A549 (cell line): ENCODE measurements at regions not wholly inside any gene's neighbourhood (a gene's known extent, or its start where the extent isn't known, plus 50 kb on each side); places are given as distances from the start of the nearest gene placed in this dataset.
A peak's percentile ranks its signal among the peaks of the same experiment; 100 is the strongest.

Experiments
- BHLHE40 ChIP-seq: IDR thresholded peaks from 2 replicates; pipeline ENCODE4 v1.6.1; 2012; ENCODE audit warnings: low read depth, low read length, inconsistent platforms
- EHF ChIP-seq: fragments of 250-450 bp; sonication (Bioruptor Pico); IDR thresholded peaks from 2 replicates; pipeline ENCODE4 v1.5.0; 2020; ENCODE audit warnings: mild to moderate bottlenecking
- EP300 ChIP-seq, 2 experiments: fragments of >200 bp; sonication (Bioruptor Twin); formaldehyde crosslinking; IDR thresholded peaks; 2 replicates in 1 of 2; 3 replicates in 1 of 2; pipeline ENCODE4 v1.6.1; 2016 to 2017
- ESRRA ChIP-seq: fragments of 150-350 bp; IDR thresholded peaks from 2 replicates; pipeline ENCODE4 v1.6.1; 2014; ENCODE audit warnings: mild to moderate bottlenecking, low read length, borderline replicate concordance
- FOSL2 ChIP-seq, 2 experiments: fragments of 450-650 bp in 1 of 2; fragments of >200 bp in 1 of 2; sonication (Bioruptor Twin) in 1 of 2; formaldehyde crosslinking; IDR thresholded peaks; 2 replicates each; pipeline versions ENCODE4 v1.5.0 to v1.6.1; 2016 to 2020; ENCODE audit warnings: mild to moderate bottlenecking in 1 of 2, moderate library complexity in 1 of 2
- FOXS1 ChIP-seq: fragments of 250-450 bp; sonication (Bioruptor Pico); IDR thresholded peaks from 2 replicates; pipeline ENCODE4 v1.5.0; 2020; ENCODE audit warnings: mild to moderate bottlenecking, moderate library complexity
- HEYL ChIP-seq: fragments of 250-450 bp; sonication (Bioruptor Pico); IDR thresholded peaks from 2 replicates; pipeline ENCODE4 v1.8.0; 2021; ENCODE audit warnings: mild to moderate bottlenecking, moderate library complexity
- HOXA7 ChIP-seq: fragments of 250-450 bp; sonication (Bioruptor Pico); IDR thresholded peaks from 2 replicates; pipeline ENCODE4 v1.5.0; 2020; ENCODE audit warnings: mild to moderate bottlenecking, moderate library complexity
- HOXB13 ChIP-seq: fragments of 250-450 bp; sonication (Bioruptor Pico); IDR thresholded peaks from 2 replicates; pipeline ENCODE4 v1.5.0; 2020; ENCODE audit warnings: low read depth, mild to moderate bottlenecking, moderate library complexity
- JUN ChIP-seq, 2 experiments: fragments of >200 bp; sonication (Bioruptor Twin); formaldehyde crosslinking; IDR thresholded peaks; 2 replicates in 1 of 2; 3 replicates in 1 of 2; pipeline ENCODE4 v1.6.1; 2016 to 2017
- MAZ ChIP-seq: fragments of 150-350 bp; IDR thresholded peaks from 2 replicates; pipeline ENCODE4 v1.6.1; 2014; ENCODE audit warnings: antibody characterized with exemption, low read depth, low read length, borderline replicate concordance
- MYC ChIP-seq: IDR thresholded peaks from 2 replicates; pipeline ENCODE4 v1.6.1; 2012; ENCODE audit warnings: mild to moderate bottlenecking, inconsistent platforms, low read length, improper control_type of control experiment, borderline replicate concordance
- NR3C1 ChIP-seq: fragments of >200 bp; sonication (Bioruptor Twin); formaldehyde crosslinking; IDR thresholded peaks from 3 replicates; pipeline ENCODE4 v1.6.1; 2017
- PHF8 ChIP-seq: fragments of 200-600 bp; sonication (generic); IDR thresholded peaks from 2 replicates; pipeline ENCODE4 v1.6.1; 2016; ENCODE audit warnings: low read depth, mild to moderate bottlenecking, antibody characterized with exemption, moderate library complexity, borderline replicate concordance
- POLR2AphosphoS2 ChIP-seq: conservative IDR thresholded peaks from 2 replicates; pipeline ENCODE4 v1.6.1; 2012; ENCODE audit warnings: low read length, improper control_type of control experiment, inconsistent platforms
- RCOR1 ChIP-seq: fragments of 150-350 bp; IDR thresholded peaks from 2 replicates; pipeline ENCODE4 v1.6.1; 2014; ENCODE audit warnings: antibody characterized with exemption, low read length, low read depth
- RFX5 ChIP-seq: fragments of 450-650 bp; IDR thresholded peaks from 2 replicates; pipeline ENCODE4 v1.7.1; 2014; ENCODE audit warnings: antibody characterized with exemption, mild to moderate bottlenecking, moderate library complexity
- SMC3 ChIP-seq: fragments of >200 bp; sonication (Bioruptor Twin); formaldehyde crosslinking; IDR thresholded peaks from 3 replicates; pipeline ENCODE4 v1.6.1; 2018; ENCODE audit warnings: inconsistent platforms
- SREBF2 ChIP-seq: fragments of 450-650 bp; IDR thresholded peaks from 2 replicates; pipeline ENCODE4 v1.6.1; 2014; ENCODE audit warnings: mild to moderate bottlenecking, moderate library complexity
- TFCP2L1 ChIP-seq: fragments of 250-450 bp; sonication (Bioruptor Pico); IDR thresholded peaks from 2 replicates; pipeline ENCODE4 v1.5.0; 2021; ENCODE audit warnings: mild to moderate bottlenecking
- ZFP36 ChIP-seq: fragments of 450-650 bp; IDR thresholded peaks from 2 replicates; pipeline ENCODE4 v1.6.1; 2014; ENCODE audit warnings: borderline replicate concordance; ENCODE audit not compliant: partially characterized antibody
- TF ChIP-seq, protein P1 (sequence below): IDR thresholded peaks from 2 replicates; pipeline ENCODE4 v1.6.1; 2012
- TF ChIP-seq, protein P2 (sequence below): fragments of 250-450 bp; sonication (Bioruptor Pico); IDR thresholded peaks from 2 replicates; pipeline ENCODE4 v1.5.0; 2020; ENCODE audit warnings: low read depth, mild to moderate bottlenecking, moderate library complexity
- TF ChIP-seq, protein P3 (sequence below): fragments of 200-600 bp; sonication (generic); IDR thresholded peaks from 2 replicates; pipeline ENCODE4 v1.6.1; 2016; ENCODE audit warnings: antibody characterized with exemption, mild to moderate bottlenecking, moderate library complexity

DNA sequence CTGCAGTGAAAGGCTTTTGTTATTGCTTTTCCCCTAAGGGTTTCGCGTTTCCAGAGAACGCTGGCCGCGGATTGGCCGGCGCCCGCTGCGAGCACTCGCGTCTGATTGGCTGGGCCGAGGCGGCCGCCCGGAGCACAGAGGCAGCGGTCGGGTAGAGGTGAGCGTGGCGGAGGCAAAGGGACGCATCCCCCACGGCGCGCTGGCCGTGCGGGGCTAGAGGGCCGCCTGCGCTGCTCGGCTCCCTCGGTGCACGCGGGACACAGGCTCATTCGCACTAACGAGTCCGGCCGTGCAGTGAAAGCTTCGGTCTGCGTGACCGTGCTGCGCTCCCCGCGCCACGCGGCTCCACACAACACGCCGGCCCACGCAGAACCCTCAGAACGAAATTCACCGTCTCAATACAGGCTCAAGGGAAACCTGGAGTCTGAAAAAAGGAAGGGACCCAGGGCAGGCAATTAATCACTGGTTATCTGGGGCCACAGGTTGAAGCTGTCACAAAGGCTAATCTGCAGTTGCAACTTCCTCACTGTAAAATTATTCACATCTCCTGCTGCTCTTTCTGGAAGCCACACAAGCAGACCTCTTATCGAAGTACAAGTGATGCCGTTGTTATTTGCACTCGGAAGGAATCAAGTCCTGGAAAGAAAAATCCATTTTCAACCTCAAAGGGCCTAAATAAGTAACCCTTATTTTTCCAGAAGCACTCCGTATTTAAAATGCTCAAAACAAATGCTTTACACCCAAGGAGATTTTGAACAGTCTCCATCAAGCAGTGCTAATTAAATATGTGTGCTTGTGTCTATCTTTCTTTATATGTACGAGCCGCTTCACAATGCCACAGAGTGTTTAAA, 94.6 kb downstream of the ZNF608 start (continued):
- TF ChIP-seq NR3C1 (no peak), JUN (IDR thresholded peaks at IDR 0.05) (peak in 1 of 2 experiments; percentile 61; a peak in 2 of 5 replicates), FOXS1 (CRISPR knock-in tag) (no peak), MAZ (no peak), BHLHE40 (no peak), HOXB13 (CRISPR knock-in tag) (0 out of 2 replicates have a peak, but pooled peaks have one; percentile 27), EHF (CRISPR knock-in tag) (no peak), SMC3 (0 out of 3 replicates have a peak, but pooled peaks have one; percentile 21), ZFP36 (no peak), SREBF2 (no peak), RCOR1 (no peak), EP300 (IDR thresholded peaks at IDR 0.05) (no peak), HOXA7 (no peak), ESRRA (no peak), HEYL (CRISPR knock-in tag) (no peak), RFX5 (peak; percentile 71; the same call in 1 of the 2 replicates), PHF8 (peak; percentile 23; the same call in 1 of the 2 replicates), FOSL2 (IDR thresholded peaks at IDR 0.05) (no peak), FOSL2 (CRISPR knock-in tag; IDR thresholded peaks at IDR 0.05) (no peak), POLR2AphosphoS2 (no peak), TFCP2L1 (no peak), MYC (no peak)
- TF ChIP-seq, protein P1, sequence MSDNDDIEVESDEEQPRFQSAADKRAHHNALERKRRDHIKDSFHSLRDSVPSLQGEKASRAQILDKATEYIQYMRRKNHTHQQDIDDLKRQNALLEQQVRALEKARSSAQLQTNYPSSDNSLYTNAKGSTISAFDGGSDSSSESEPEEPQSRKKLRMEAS: peak; percentile 89
- TF ChIP-seq, protein P2, sequence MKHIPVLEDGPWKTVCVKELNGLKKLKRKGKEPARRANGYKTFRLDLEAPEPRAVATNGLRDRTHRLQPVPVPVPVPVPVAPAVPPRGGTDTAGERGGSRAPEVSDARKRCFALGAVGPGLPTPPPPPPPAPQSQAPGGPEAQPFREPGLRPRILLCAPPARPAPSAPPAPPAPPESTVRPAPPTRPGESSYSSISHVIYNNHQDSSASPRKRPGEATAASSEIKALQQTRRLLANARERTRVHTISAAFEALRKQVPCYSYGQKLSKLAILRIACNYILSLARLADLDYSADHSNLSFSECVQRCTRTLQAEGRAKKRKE: no peak
- TF ChIP-seq, protein P3, sequence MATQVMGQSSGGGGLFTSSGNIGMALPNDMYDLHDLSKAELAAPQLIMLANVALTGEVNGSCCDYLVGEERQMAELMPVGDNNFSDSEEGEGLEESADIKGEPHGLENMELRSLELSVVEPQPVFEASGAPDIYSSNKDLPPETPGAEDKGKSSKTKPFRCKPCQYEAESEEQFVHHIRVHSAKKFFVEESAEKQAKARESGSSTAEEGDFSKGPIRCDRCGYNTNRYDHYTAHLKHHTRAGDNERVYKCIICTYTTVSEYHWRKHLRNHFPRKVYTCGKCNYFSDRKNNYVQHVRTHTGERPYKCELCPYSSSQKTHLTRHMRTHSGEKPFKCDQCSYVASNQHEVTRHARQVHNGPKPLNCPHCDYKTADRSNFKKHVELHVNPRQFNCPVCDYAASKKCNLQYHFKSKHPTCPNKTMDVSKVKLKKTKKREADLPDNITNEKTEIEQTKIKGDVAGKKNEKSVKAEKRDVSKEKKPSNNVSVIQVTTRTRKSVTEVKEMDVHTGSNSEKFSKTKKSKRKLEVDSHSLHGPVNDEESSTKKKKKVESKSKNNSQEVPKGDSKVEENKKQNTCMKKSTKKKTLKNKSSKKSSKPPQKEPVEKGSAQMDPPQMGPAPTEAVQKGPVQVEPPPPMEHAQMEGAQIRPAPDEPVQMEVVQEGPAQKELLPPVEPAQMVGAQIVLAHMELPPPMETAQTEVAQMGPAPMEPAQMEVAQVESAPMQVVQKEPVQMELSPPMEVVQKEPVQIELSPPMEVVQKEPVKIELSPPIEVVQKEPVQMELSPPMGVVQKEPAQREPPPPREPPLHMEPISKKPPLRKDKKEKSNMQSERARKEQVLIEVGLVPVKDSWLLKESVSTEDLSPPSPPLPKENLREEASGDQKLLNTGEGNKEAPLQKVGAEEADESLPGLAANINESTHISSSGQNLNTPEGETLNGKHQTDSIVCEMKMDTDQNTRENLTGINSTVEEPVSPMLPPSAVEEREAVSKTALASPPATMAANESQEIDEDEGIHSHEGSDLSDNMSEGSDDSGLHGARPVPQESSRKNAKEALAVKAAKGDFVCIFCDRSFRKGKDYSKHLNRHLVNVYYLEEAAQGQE: no peak
